ENCODE measurements at regions not wholly inside any gene's neighbourhood (a gene's known extent, or its start where the extent isn't known, plus 50 kb on each side); places are given as distances from the start of the nearest gene placed in this dataset.
"Not testable (repeated sequence)": the region's sequence is repeated elsewhere in the genome, so short reads cannot be mapped to it uniquely, and the experiment has no call there.

GRCh38 chr1:55870106-55870505 lies 654.9 kb upstream of the USP24 start:
- Mint-ChIP-seq H3K4me3 (ENCODE audit: unreplicated experiment) (no peak overlapping the region), H3K9me3 (ENCODE audit: unreplicated experiment) (no peaks in the 10 kb centered on the region), H3K36me3 (ENCODE audit: unreplicated experiment) (no peaks in the 10 kb centered on the region), H3K4me1 (ENCODE audit: low read depth, unreplicated experiment) (no peaks in the 10 kb centered on the region), H3K27me3 (ENCODE audit: unreplicated experiment) (no peaks in the 10 kb centered on the region), H3K27ac (ENCODE audit: unreplicated experiment) (no peak overlapping the region)
- no peak for DNase-seq
- no peak for TF ChIP-seq CTCF (IDR thresholded peaks at IDR 0.05; ENCODE audit: partially characterized antibody, unreplicated experiment)

- no peaks in the 10 kb centered on the region for H3K36me3 Mint-ChIP-seq (ENCODE audit: unreplicated experiment)
- H3K27ac Mint-ChIP-seq (ENCODE audit: unreplicated experiment): no peak overlapping the region
- H3K4me3 Mint-ChIP-seq (ENCODE audit: unreplicated experiment): no peak overlapping the region
- H3K4me1 Mint-ChIP-seq (ENCODE audit: low read depth, unreplicated experiment): no peaks in the 10 kb centered on the region
- no peak for TF ChIP-seq CTCF (IDR thresholded peaks at IDR 0.05; ENCODE audit: partially characterized antibody, unreplicated experiment)
- H3K9me3 Mint-ChIP-seq (ENCODE audit: unreplicated experiment): no peaks in the 10 kb centered on the region
- no peak for DNase-seq
- no peaks in the 10 kb centered on the region for H3K27me3 Mint-ChIP-seq (ENCODE audit: unreplicated experiment)
These were observed 653.9 kb upstream of the USP24 start for GRCh38 chr1:55869065-55869464.

GRCh38 chr1:55868026-55868425 lies 652.9 kb upstream of the USP24 start:
- H3K4me3 Mint-ChIP-seq (ENCODE audit: unreplicated experiment): no peak overlapping the region
- H3K36me3 Mint-ChIP-seq (ENCODE audit: unreplicated experiment): no peaks in the 10 kb centered on the region
- H3K27ac Mint-ChIP-seq (ENCODE audit: unreplicated experiment): no peak overlapping the region
- TF ChIP-seq CTCF (IDR thresholded peaks at IDR 0.05; ENCODE audit: partially characterized antibody, unreplicated experiment): no peak
- H3K4me1 Mint-ChIP-seq (ENCODE audit: low read depth, unreplicated experiment): no peaks in the 10 kb centered on the region
- H3K27me3 Mint-ChIP-seq (ENCODE audit: unreplicated experiment): no peaks in the 10 kb centered on the region
- no peak for DNase-seq
- no peaks in the 10 kb centered on the region for H3K9me3 Mint-ChIP-seq (ENCODE audit: unreplicated experiment)

GRCh38 chr1:55867304-55867843 lies 652.2 kb upstream of the USP24 start:
- no peak overlapping the region for H3K4me3 Mint-ChIP-seq (ENCODE audit: unreplicated experiment)
- TF ChIP-seq CTCF (IDR thresholded peaks at IDR 0.05; ENCODE audit: partially characterized antibody, unreplicated experiment): no peak
- H3K9me3 Mint-ChIP-seq (ENCODE audit: unreplicated experiment): no peaks in the 10 kb centered on the region
- H3K36me3 Mint-ChIP-seq (ENCODE audit: unreplicated experiment): no peaks in the 10 kb centered on the region
- H3K4me1 Mint-ChIP-seq (ENCODE audit: low read depth, unreplicated experiment): no peaks in the 10 kb centered on the region
- H3K27ac Mint-ChIP-seq (ENCODE audit: unreplicated experiment): no peak overlapping the region
- no peak for DNase-seq
- no peaks in the 10 kb centered on the region for H3K27me3 Mint-ChIP-seq (ENCODE audit: unreplicated experiment)

- not testable (repeated sequence) for H3K4me3 Mint-ChIP-seq (ENCODE audit: unreplicated experiment); H3K9me3 Mint-ChIP-seq (ENCODE audit: unreplicated experiment); H3K4me1 Mint-ChIP-seq (ENCODE audit: low read depth, unreplicated experiment); H3K27ac Mint-ChIP-seq (ENCODE audit: unreplicated experiment); DNase-seq; H3K27me3 Mint-ChIP-seq (ENCODE audit: unreplicated experiment); H3K36me3 Mint-ChIP-seq (ENCODE audit: unreplicated experiment)
These were observed 650.6 kb upstream of the USP24 start for GRCh38 chr1:55865778-55866177.

GRCh38 chr1:55864251-55864650 lies 649.1 kb upstream of the USP24 start:
- H3K4me3 Mint-ChIP-seq (ENCODE audit: unreplicated experiment): no peak overlapping the region
- H3K27ac Mint-ChIP-seq (ENCODE audit: unreplicated experiment): no peak overlapping the region
- H3K4me1 Mint-ChIP-seq (ENCODE audit: low read depth, unreplicated experiment): no peaks in the 10 kb centered on the region
- no peak for DNase-seq
- H3K27me3 Mint-ChIP-seq (ENCODE audit: unreplicated experiment): no peaks in the 10 kb centered on the region
- no peaks in the 10 kb centered on the region for H3K9me3 Mint-ChIP-seq (ENCODE audit: unreplicated experiment)
- no peaks in the 10 kb centered on the region for H3K36me3 Mint-ChIP-seq (ENCODE audit: unreplicated experiment)
- no peak for TF ChIP-seq CTCF (IDR thresholded peaks at IDR 0.05; ENCODE audit: partially characterized antibody, unreplicated experiment)

Data from glutamatergic neuron (in vitro differentiated cells).